IMR-90 (cell line): ENCODE measurements at regions not wholly inside any gene's neighbourhood (a gene's known extent, or its start where the extent isn't known, plus 50 kb on each side); places are given as distances from the start of the nearest gene placed in this dataset.

Experiments used
- ATAC-seq: fragments of 200-7000 bp; cut with Tn5 transposase; 2 replicates; pipeline ENCODE4 v1.9.1; 2020; ENCODE audit warnings: low read depth, mild to moderate bottlenecking, moderate library complexity
- BruUV-seq: library from RNA; stranded (reverse); fragments of 400-500 nt; replicated peaks from 2 replicates; lab custom pipeline; 2021; lab: Mats Ljungman, UMichigan
- CTCF ChIA-PET: fragments of 300-600 bp; formaldehyde crosslinking; extraction: SDS; loops from one replicate; lab custom pipeline; 2021; ENCODE audit warnings: antibody characterized with exemption; lab: Yijun Ruan, JAX
- POLR2A ChIA-PET: fragments of 300-600 bp; sonication (Branson Sonifier 250); formaldehyde crosslinking; loops from one replicate; lab custom pipeline; 2022; ENCODE audit warnings: antibody characterized with exemption; ENCODE audit not compliant: unreplicated experiment; lab: Charles Lee
- DNase-seq: peaks from one replicate; pipeline ENCODE4 v3.0.0; 2013
- H2AFZ ChIP-seq: replicated peaks from 2 replicates; pipeline ENCODE3; 2013; ENCODE audit warnings: low read length, mild to moderate bottlenecking; ENCODE audit not compliant: poor library complexity
- H2AK5ac ChIP-seq: 2 replicates; pipeline ENCODE4 v1.6.1; 2013; ENCODE audit warnings: low read depth, low read length, inconsistent platforms
- H2AK9ac ChIP-seq: replicated peaks from 2 replicates; pipeline ENCODE3; 2013; ENCODE audit warnings: mild to moderate bottlenecking, low read depth, low read length, moderate library complexity; ENCODE audit not compliant: poor library complexity
- H2BK120ac ChIP-seq: 2 replicates; pipeline ENCODE4 v1.6.1; 2013; ENCODE audit warnings: low read depth, low read length, inconsistent platforms
- H2BK15ac ChIP-seq: 3 replicates; pipeline ENCODE4 v1.6.1; 2013; ENCODE audit warnings: low read depth, low read length, inconsistent platforms
- H2BK20ac ChIP-seq: 2 replicates; pipeline ENCODE4 v1.6.1; 2013; ENCODE audit warnings: low read depth, mild to moderate bottlenecking, inconsistent platforms, low read length, moderate library complexity
- H2BK5ac ChIP-seq: 2 replicates; pipeline ENCODE4 v1.6.1; 2013; ENCODE audit warnings: mild to moderate bottlenecking, low read depth, low read length, inconsistent platforms; ENCODE audit not compliant: poor library complexity, severe bottlenecking
- H3K14ac ChIP-seq: replicated peaks from 2 replicates; pipeline ENCODE4 v1.6.1; 2013; ENCODE audit warnings: low read depth, low read length, inconsistent platforms
- H3K18ac ChIP-seq: 2 replicates; pipeline ENCODE4 v1.6.1; 2013; ENCODE audit warnings: low read depth, low read length, control low read depth
- H3K23ac ChIP-seq: 2 replicates; pipeline ENCODE4 v1.6.1; 2013; ENCODE audit warnings: low read depth, low read length, inconsistent platforms
- H3K27ac ChIP-seq: 2 replicates; pipeline ENCODE4 v1.5.1; 2013; ENCODE audit warnings: mild to moderate bottlenecking, control low read depth, low read length; ENCODE audit not compliant: insufficient read depth
- H3K27me3 ChIP-seq: 2 replicates; pipeline ENCODE4 v1.6.1; 2013; ENCODE audit warnings: low read length; ENCODE audit not compliant: control insufficient read depth, insufficient read depth
- H3K36me3 ChIP-seq: 2 replicates; pipeline ENCODE4 v1.6.1; 2013; ENCODE audit warnings: low read length, mixed read lengths; ENCODE audit not compliant: control insufficient read depth, insufficient read depth
- H3K4ac ChIP-seq: 2 replicates; pipeline ENCODE4 v1.6.1; 2013; ENCODE audit warnings: low read depth, low read length, inconsistent platforms
- H3K4me1 ChIP-seq: 2 replicates; pipeline ENCODE4 v1.6.1; 2013; ENCODE audit warnings: low read length, mixed read lengths; ENCODE audit not compliant: control insufficient read depth, insufficient read depth
- H3K4me2 ChIP-seq: 2 replicates; pipeline ENCODE4 v1.6.1; 2013; ENCODE audit warnings: low read depth, mild to moderate bottlenecking, control low read depth, low read length, moderate library complexity
- H3K4me3 ChIP-seq: 2 replicates; pipeline ENCODE4 v1.5.1; 2013; ENCODE audit warnings: low read depth, mild to moderate bottlenecking, control low read depth, low read length, moderate library complexity; ENCODE audit not compliant: insufficient read depth
- H3K56ac ChIP-seq: 2 replicates; pipeline ENCODE4 v1.6.1; 2013; ENCODE audit warnings: low read length, inconsistent platforms; ENCODE audit not compliant: insufficient read depth; ENCODE audit errors: extremely low read depth
- H3K79me1 ChIP-seq, 2 experiments: 2 replicates each; pipeline ENCODE4 v1.6.1; 2013; ENCODE audit warnings: low read length in 2 of 2, inconsistent platforms in 1 of 2, low read depth in 1 of 2
- H3K9ac ChIP-seq: 2 replicates; pipeline ENCODE4 v1.6.1; 2013; ENCODE audit warnings: low read depth, low read length, control low read depth
- H3K9me1 ChIP-seq: 2 replicates; pipeline ENCODE4 v1.6.1; 2013; ENCODE audit warnings: low read length, inconsistent platforms; ENCODE audit not compliant: insufficient read depth
- H3K9me3 ChIP-seq: 2 replicates; pipeline ENCODE4 v1.6.1; 2013; ENCODE audit warnings: low read length; ENCODE audit not compliant: control insufficient read depth, insufficient read depth
- H4K20me1 ChIP-seq: 2 replicates; pipeline ENCODE4 v1.6.1; 2013; ENCODE audit warnings: low read length, inconsistent platforms; ENCODE audit not compliant: insufficient read depth
- H4K5ac ChIP-seq: 2 replicates; pipeline ENCODE4 v1.6.1; 2013; ENCODE audit warnings: mild to moderate bottlenecking, low read depth, low read length, control low read depth
- H4K8ac ChIP-seq, 2 experiments: 2 replicates each; pipeline ENCODE4 v1.6.1; 2013; ENCODE audit warnings: low read depth in 2 of 2, low read length in 2 of 2, control low read depth in 1 of 2, inconsistent platforms in 1 of 2
- H4K91ac ChIP-seq: 2 replicates; pipeline ENCODE4 v1.6.1; 2013; ENCODE audit warnings: low read depth, low read length, inconsistent platforms; ENCODE audit not compliant: insufficient read depth
- CEBPB ChIP-seq: IDR thresholded peaks from 2 replicates; pipeline ENCODE4 v1.6.1; 2012; ENCODE audit warnings: low read depth, low read length, improper control_type of control experiment
- CHD1 ChIP-seq: IDR thresholded peaks from 2 replicates; pipeline ENCODE4 v1.6.1; 2012; ENCODE audit warnings: low read depth, low read length, improper control_type of control experiment
- WGBS, 2 experiments: methylation state at CpG; one replicate each; pipeline versions ENCODE4 v1.1.5 to v1.1.7; 2013; ENCODE audit warnings: missing lambda C conversion rate in 2 of 2; ENCODE audit not compliant: insufficient read length in 1 of 2; ENCODE audit errors: extremely low coverage in 2 of 2; 5-methylcytosine and 5-hydroxymethylcytosine counted together
- dilution Hi-C: fragments of 300-500 bp; cut with HindIII; formaldehyde crosslinking; loops from one replicate; pipeline ENCODE4 v1.14.3; 2018; ENCODE audit warnings: low sequenced_read_pairs; ENCODE audit not compliant: unreplicated experiment
- in situ Hi-C: fragments of 300-500 bp; cut with MboI; formaldehyde crosslinking; loops from 3 replicates; pipeline ENCODE4 v1.14.3; 2019; ENCODE audit warnings: low sequenced_read_pairs, inconsistent platforms, mixed read lengths
- intact Hi-C: fragments of 100-400 bp; cut with micrococcal nuclease; formaldehyde crosslinking; loops from 2 replicates; pipeline ENCODE4 v1.10.0; 2022

- in situ Hi-C loops: no loop called here
These were observed 647.8 kb downstream of the INHBA start for GRCh38 chr7:41054960-41055661.

More at GRCh38 chr7:41054960-41055661, 647.8 kb downstream of the INHBA start:
- dilution Hi-C loops: no loop called here
- peak overlapping the region; percentile 97 for H2AK5ac ChIP-seq
- peak overlapping the region; percentile 86 for H2BK15ac ChIP-seq
- peak overlapping the region; percentile 98 for H3K23ac ChIP-seq
- no peak overlapping the region for H3K56ac ChIP-seq
- no peaks in the 10 kb centered on the region for H3K27me3 ChIP-seq
- peaks cover 0 to 18% of the 10 kb centered on the region in 2 experiments; a peak in 2 of 4 replicates for H3K79me1 ChIP-seq
- H2AFZ ChIP-seq: no peak overlapping the region
- ChIA-PET CTCF (no interaction called here), POLR2A (no interaction called here)
- peak overlapping the region; percentile 93 for H4K91ac ChIP-seq
- TF ChIP-seq CHD1: no peak
- TF ChIP-seq CEBPB: peak; percentile 10; the same call in 1 of the 2 replicates
- no peaks in the 10 kb centered on the region for H4K20me1 ChIP-seq
- peak overlapping the region; percentile 97 for H3K14ac ChIP-seq
- H2BK120ac ChIP-seq: peak overlapping the region; percentile 98
- no peak for ATAC-seq
- no peak overlapping the region for H3K9ac ChIP-seq
- H3K4ac ChIP-seq: peak overlapping the region; percentile 97
- H4K8ac ChIP-seq: peak overlapping the region; percentile 14 to 75; a peak in 3 of 4 replicates
- peaks cover 18% of the 10 kb centered on the region for H3K9me1 ChIP-seq
- WGBS, 2 experiments: 72% methylated on average over 9 of the region's 11 CpGs; no CpG with 5 or more reads in 1 of the 2 experiments
- no TSS peak for BruUV-seq
- H3K18ac ChIP-seq: peak overlapping the region; percentile 90; the same call in 1 of the 2 replicates
- no peaks in the 10 kb centered on the region for H3K9me3 ChIP-seq
- H4K5ac ChIP-seq: peak overlapping the region; percentile 47; the same call in 1 of the 2 replicates
- no peaks in the 10 kb centered on the region for H3K36me3 ChIP-seq
- H3K4me3 ChIP-seq: no peak overlapping the region
- H2BK5ac ChIP-seq: peak overlapping the region; percentile 93
- peaks cover 10% of the 10 kb centered on the region for H3K4me1 ChIP-seq
- DNase-seq: no peak
- intact Hi-C loops: loop anchor here (2.0 to 10.0 kb wide), 3 partner anchors 642 to 827 kb away; no protein-coding TSS in a partner anchor
- no peak overlapping the region for H2AK9ac ChIP-seq
- H3K27ac ChIP-seq: no peak overlapping the region
- no peak overlapping the region for H3K4me2 ChIP-seq
- peak overlapping the region; percentile 98 for H2BK20ac ChIP-seq
